Esophagus (tissue), 2 donors: ENCODE measurements at regions not wholly inside any gene's neighbourhood (a gene's known extent, or its start where the extent isn't known, plus 50 kb on each side); places are given as distances from the start of the nearest gene placed in this dataset.
"Not testable (repeated sequence)": the region's sequence is repeated elsewhere in the genome, so short reads cannot be mapped to it uniquely, and the experiment has no call there.

Experiments
- H3K27ac ChIP-seq, 2 donors: one replicate each; pipeline ENCODE4 v1.5.1; 2013; ENCODE audit warnings: low read depth in 2 of 2, mild to moderate bottlenecking in 2 of 2, inconsistent platforms in 1 of 2, low read length in 1 of 2, moderate library complexity in 1 of 2
- H3K27me3 ChIP-seq, 2 donors: one replicate each; pipeline ENCODE4 v1.6.1; 2013; ENCODE audit warnings: low read length in 2 of 2, control low read depth in 1 of 2, mild to moderate bottlenecking in 1 of 2; ENCODE audit not compliant: insufficient read depth in 2 of 2, control insufficient read depth in 1 of 2
- H3K36me3 ChIP-seq, 2 donors: one replicate each; pipeline ENCODE4 v1.6.1; 2013; ENCODE audit warnings: low read length in 1 of 2; ENCODE audit not compliant: control insufficient read depth in 2 of 2, insufficient read depth in 2 of 2
- H3K4me1 ChIP-seq, 2 donors: one replicate each; pipeline ENCODE4 v1.6.1; 2013; ENCODE audit warnings: low read length in 1 of 2; ENCODE audit not compliant: control insufficient read depth in 2 of 2, insufficient read depth in 2 of 2
- H3K4me3 ChIP-seq, 2 donors: one replicate each; pipeline ENCODE4 v1.5.1; 2013; ENCODE audit warnings: low read length in 2 of 2, mild to moderate bottlenecking in 2 of 2, low read depth in 1 of 2, moderate library complexity in 1 of 2
- H3K9me3 ChIP-seq, 2 donors: one replicate each; pipeline ENCODE4 v1.6.1; 2013; ENCODE audit warnings: mild to moderate bottlenecking in 2 of 2, low read depth in 1 of 2, low read length in 1 of 2, moderate library complexity in 1 of 2; ENCODE audit not compliant: control insufficient read depth in 2 of 2, insufficient read depth in 1 of 2
- WGBS, 2 donors: extraction: QIAGEN DNeasy Blood & Tissue Kit; methylation state at CpG; one replicate each; pipeline ENCODE4 v1.1.7; 2013; 5-methylcytosine and 5-hydroxymethylcytosine counted together
- donor health status: healthy with polysubstance abuse.
- donor health status: Bipolar disorder and iron deficiency.

GRCh38 chr10:90032519-90032918 lies 331.1 kb downstream of the KIF20B start:
- Histone ChIP-seq H3K9me3 (no peaks in the 10 kb centered on the region), H3K36me3 (no peaks in the 10 kb centered on the region), H3K4me1 (no peaks in the 10 kb centered on the region), H3K4me3 (no peak overlapping the region), H3K27me3 (no peaks in the 10 kb centered on the region), H3K27ac (no peak overlapping the region)

- WGBS, 2 donors = 81 to 84% methylated on average over 5 of the region's 5 CpGs
- not testable (repeated sequence) for H3K4me3 ChIP-seq, H3K27me3 ChIP-seq, H3K36me3 ChIP-seq, H3K9me3 ChIP-seq, H3K27ac ChIP-seq, H3K4me1 ChIP-seq
Measured at GRCh38 chr10:90034862-90035261, 333.5 kb downstream of the KIF20B start.

- H3K27me3 ChIP-seq = no peaks in the 10 kb centered on the region
- no peaks in the 10 kb centered on the region for H3K4me1 ChIP-seq
- WGBS, 2 donors = 86 to 89% methylated on average over 4 of the region's 4 CpGs
Measured at GRCh38 chr10:90041585-90041984, 340.2 kb downstream of the KIF20B start.

GRCh38 chr10:90042075-90042474 lies 340.7 kb downstream of the KIF20B start:
- Histone ChIP-seq H3K27ac (no peak overlapping the region), H3K9me3 (no peaks in the 10 kb centered on the region), H3K36me3 (no peaks in the 10 kb centered on the region), H3K4me1 (no peaks in the 10 kb centered on the region), H3K4me3 (no peak overlapping the region), H3K27me3 (no peaks in the 10 kb centered on the region)
- 84 to 87% methylated on average over 7 of the region's 7 CpGs for WGBS, 2 donors

More at GRCh38 chr10:90041585-90041984, 340.2 kb downstream of the KIF20B start:
- H3K36me3 ChIP-seq = no peaks in the 10 kb centered on the region
- no peak overlapping the region for H3K27ac ChIP-seq
- H3K4me3 ChIP-seq = no peak overlapping the region
- H3K9me3 ChIP-seq = no peaks in the 10 kb centered on the region

DNA sequence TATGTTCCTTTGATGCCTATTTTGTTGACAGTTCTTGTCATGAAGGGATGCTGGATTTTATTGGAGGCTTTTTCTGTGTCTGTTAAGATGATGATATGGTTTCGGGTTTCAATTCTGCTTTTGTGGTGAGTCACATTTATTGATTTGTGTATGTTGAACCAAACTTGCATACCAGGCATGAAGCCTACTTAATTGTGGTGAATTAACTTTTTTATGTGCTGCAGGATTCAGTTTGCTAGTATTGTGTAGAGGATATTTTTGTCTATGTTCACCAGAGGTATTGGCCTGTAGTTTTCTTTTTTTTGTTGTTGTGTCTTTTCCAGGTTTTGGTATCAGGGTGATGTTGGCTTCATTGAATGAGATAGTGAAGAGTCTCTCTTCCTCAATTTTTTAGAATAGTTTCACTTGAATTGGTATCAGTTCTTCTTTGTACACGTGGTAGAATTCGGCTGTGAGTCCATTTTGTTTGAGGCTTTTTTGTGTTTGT lies 345.9 kb downstream of the KIF20B start:
- H3K9me3 ChIP-seq = peaks cover 0 to 9% of the 10 kb centered on the region in 2 donors
- WGBS, 2 donors = 69 to 79% methylated on average over 3 of the region's 3 CpGs
- H3K27ac ChIP-seq = no peak overlapping the region
- no peaks in the 10 kb centered on the region for H3K36me3 ChIP-seq
- H3K4me1 ChIP-seq = peaks cover 0 to 5% of the 10 kb centered on the region in 2 donors
- no peak overlapping the region for H3K4me3 ChIP-seq
- H3K27me3 ChIP-seq = no peaks in the 10 kb centered on the region

DNA sequence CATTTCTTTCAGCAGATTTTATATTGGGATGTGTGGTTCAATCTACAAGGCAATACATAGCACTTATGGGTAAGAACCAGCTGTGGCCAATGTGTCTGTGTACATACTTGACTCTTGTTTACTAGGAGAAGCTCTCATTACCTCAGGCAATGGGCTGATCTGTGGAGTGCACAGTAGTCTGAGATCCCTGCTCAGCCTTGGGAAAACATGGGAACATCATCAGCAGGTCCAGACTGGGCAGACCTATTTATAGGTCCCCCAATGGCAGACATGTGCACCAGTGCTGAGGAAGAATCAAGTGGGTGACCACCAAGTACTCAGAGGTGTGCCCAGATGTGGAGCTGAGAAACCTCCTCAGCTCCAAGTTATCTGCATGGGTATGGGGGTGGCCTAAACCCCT lies 349.7 kb downstream of the KIF20B start:
- no peak overlapping the region for H3K27ac ChIP-seq
- peaks cover 0 to 5% of the 10 kb centered on the region in 2 donors for H3K4me1 ChIP-seq
- H3K4me3 ChIP-seq = no peak overlapping the region
- H3K9me3 ChIP-seq = peaks cover 0 to 9% of the 10 kb centered on the region in 2 donors
- H3K36me3 ChIP-seq = no peaks in the 10 kb centered on the region
- H3K27me3 ChIP-seq = no peaks in the 10 kb centered on the region

- no peak overlapping the region for H3K27ac ChIP-seq
- H3K4me1 ChIP-seq = peaks cover 0 to 5% of the 10 kb centered on the region in 2 donors
- no peaks in the 10 kb centered on the region for H3K36me3 ChIP-seq
- peaks cover 0 to 9% of the 10 kb centered on the region in 2 donors for H3K9me3 ChIP-seq
- no peaks in the 10 kb centered on the region for H3K27me3 ChIP-seq
- H3K4me3 ChIP-seq = no peak overlapping the region
Measured at GRCh38 chr10:90051474-90051873, 350.1 kb downstream of the KIF20B start.

DNA sequence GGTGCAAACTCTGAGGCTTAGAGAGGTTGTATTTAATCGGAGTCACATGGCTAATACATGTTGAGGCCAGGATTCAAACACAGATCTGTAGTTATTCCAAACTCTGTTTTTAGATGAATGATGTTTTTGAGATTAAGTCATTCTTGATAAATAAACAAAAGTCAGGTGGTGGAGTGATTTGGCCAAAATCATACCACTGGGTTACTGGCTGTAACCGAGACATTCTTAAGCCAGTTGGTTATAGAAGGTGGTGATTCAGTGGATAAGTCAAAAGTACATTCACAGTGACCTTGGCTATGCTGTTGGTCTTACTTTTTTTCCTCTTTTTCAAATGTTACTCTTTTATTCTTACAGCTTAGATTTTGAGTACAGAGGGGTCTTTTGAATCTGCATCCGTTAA lies 361.4 kb downstream of the KIF20B start:
- Histone ChIP-seq H3K27ac (no peak overlapping the region), H3K36me3 (no peaks in the 10 kb centered on the region), H3K27me3 (no peaks in the 10 kb centered on the region), H3K4me3 (no peak overlapping the region), H3K4me1 (no peaks in the 10 kb centered on the region), H3K9me3 (no peaks in the 10 kb centered on the region)
- WGBS, 2 donors = 51 to 71% methylated on average over 3 of the region's 3 CpGs

- Histone ChIP-seq H3K4me1 (no peaks in the 10 kb centered on the region), H3K27ac (no peak overlapping the region), H3K36me3 (no peaks in the 10 kb centered on the region), H3K4me3 (no peak overlapping the region), H3K9me3 (no peaks in the 10 kb centered on the region), H3K27me3 (no peaks in the 10 kb centered on the region)
- WGBS, 2 donors = 82 to 89% methylated on average over 1 of the region's 1 CpG
Measured at GRCh38 chr10:90064295-90064694, 362.9 kb downstream of the KIF20B start.

GRCh38 chr10:90066435-90066834 lies 365.0 kb downstream of the KIF20B start:
- no peaks in the 10 kb centered on the region for H3K9me3 ChIP-seq
- no peaks in the 10 kb centered on the region for H3K36me3 ChIP-seq
- no peaks in the 10 kb centered on the region for H3K27me3 ChIP-seq
- no peak overlapping the region for H3K27ac ChIP-seq
- H3K4me3 ChIP-seq = no peak overlapping the region
- WGBS, 2 donors = 56 to 67% methylated on average over 2 of the region's 2 CpGs
- no peaks in the 10 kb centered on the region for H3K4me1 ChIP-seq
